ENCODE measurements at regions not wholly inside any gene's neighbourhood (a gene's known extent, or its start where the extent isn't known, plus 50 kb on each side); places are given as distances from the start of the nearest gene placed in this dataset.

GRCh38 chr7:155219154-155219531, 78.5 kb upstream of the INSIG1 start:
- Histone ChIP-seq H3K4me3 (replicated peaks; ENCODE audit: insufficient read depth, low read length) (no peak overlapping the region), H3K27ac (replicated peaks) (no peak overlapping the region), H3K27me3 (ENCODE audit: insufficient read depth, poor library complexity, severe bottlenecking) (no peaks in the 10 kb centered on the region)
- no peak for DNase-seq (ENCODE audit: low read depth in 1 of 2, low spot score in 1 of 2)
- TF ChIP-seq REST (IDR thresholded peaks at IDR 0.05; ENCODE audit: insufficient replicate concordance, low read depth) (no peak), CTCF (IDR thresholded peaks at IDR 0.05; ENCODE audit: insufficient read depth, low read length) (no peak), POLR2AphosphoS5 (IDR thresholded peaks at IDR 0.05; ENCODE audit: low read depth) (no peak), GABPA (IDR thresholded peaks at IDR 0.05; ENCODE audit: low read depth) (no peak), SPI1 (IDR thresholded peaks at IDR 0.05; ENCODE audit: borderline replicate concordance, low read depth) (no peak)

GRCh38 chr7:155219947-155220769, 77.5 kb upstream of the INSIG1 start:
- Histone ChIP-seq H3K27me3 (ENCODE audit: insufficient read depth, poor library complexity, severe bottlenecking) (no peaks in the 10 kb centered on the region), H3K4me3 (replicated peaks; ENCODE audit: insufficient read depth, low read length) (no peak overlapping the region), H3K27ac (replicated peaks) (no peak overlapping the region)
- DNase-seq (ENCODE audit: low read depth in 1 of 2, low spot score in 1 of 2) = no peak
- no peak for TF ChIP-seq POLR2AphosphoS5 (IDR thresholded peaks at IDR 0.05; ENCODE audit: low read depth)
- TF ChIP-seq SPI1 (IDR thresholded peaks at IDR 0.05; ENCODE audit: borderline replicate concordance, low read depth) = no peak
- TF ChIP-seq CTCF (IDR thresholded peaks at IDR 0.05; ENCODE audit: insufficient read depth, low read length) = no peak
- no peak for TF ChIP-seq GABPA (IDR thresholded peaks at IDR 0.05; ENCODE audit: low read depth)
- no peak for TF ChIP-seq REST (IDR thresholded peaks at IDR 0.05; ENCODE audit: insufficient replicate concordance, low read depth)

GRCh38 chr7:155220903-155221302, 76.8 kb upstream of the INSIG1 start:
- H3K4me3 ChIP-seq (replicated peaks; ENCODE audit: insufficient read depth, low read length) = no peak overlapping the region
- TF ChIP-seq REST (IDR thresholded peaks at IDR 0.05; ENCODE audit: insufficient replicate concordance, low read depth) (no peak), CTCF (IDR thresholded peaks at IDR 0.05; ENCODE audit: insufficient read depth, low read length) (no peak), SPI1 (IDR thresholded peaks at IDR 0.05; ENCODE audit: borderline replicate concordance, low read depth) (no peak), GABPA (IDR thresholded peaks at IDR 0.05; ENCODE audit: low read depth) (no peak), POLR2AphosphoS5 (IDR thresholded peaks at IDR 0.05; ENCODE audit: low read depth) (no peak)
- DNase-seq (ENCODE audit: low read depth in 1 of 2, low spot score in 1 of 2) = no peak
- H3K27ac ChIP-seq (replicated peaks) = no peak overlapping the region
- no peaks in the 10 kb centered on the region for H3K27me3 ChIP-seq (ENCODE audit: insufficient read depth, poor library complexity, severe bottlenecking)

Data from HL-60 (cell line).